ENCODE measurements at regions not wholly inside any gene's neighbourhood (a gene's known extent, or its start where the extent isn't known, plus 50 kb on each side); places are given as distances from the start of the nearest gene placed in this dataset.

- TF ChIP-seq SIN3A (IDR thresholded peaks at IDR 0.05; ENCODE audit: borderline replicate concordance, insufficient read depth, low read length): no peak
- no peak for TF ChIP-seq POLR2AphosphoS5 (IDR thresholded peaks at IDR 0.05; ENCODE audit: low read depth, low read length)
- TF ChIP-seq REST (IDR thresholded peaks at IDR 0.05; ENCODE audit: insufficient read depth in 1 of 2, low read depth in 2 of 2, low read length in 2 of 2): no peak
- no peak for TF ChIP-seq TAF1 (IDR thresholded peaks at IDR 0.05; ENCODE audit: borderline replicate concordance, insufficient read depth, low read length)
These were observed 125.2 kb upstream of the HDAC4 start for GRCh38 chr2:239526038-239526437.
